IMR-90 (cell line): ENCODE measurements at regions not wholly inside any gene's neighbourhood (a gene's known extent, or its start where the extent isn't known, plus 50 kb on each side); places are given as distances from the start of the nearest gene placed in this dataset.

ENCODE experiments used
- ATAC-seq: fragments of 200-7000 bp; cut with Tn5 transposase; 2 replicates; pipeline ENCODE4 v1.9.1; 2020; ENCODE audit warnings: low read depth, mild to moderate bottlenecking, moderate library complexity
- BruUV-seq: library from RNA; stranded (reverse); fragments of 400-500 nt; replicated peaks from 2 replicates; lab custom pipeline; 2021; lab: Mats Ljungman, UMichigan
- CTCF ChIA-PET: fragments of 300-600 bp; formaldehyde crosslinking; extraction: SDS; loops from one replicate; lab custom pipeline; 2021; ENCODE audit warnings: antibody characterized with exemption; lab: Yijun Ruan, JAX
- POLR2A ChIA-PET: fragments of 300-600 bp; sonication (Branson Sonifier 250); formaldehyde crosslinking; loops from one replicate; lab custom pipeline; 2022; ENCODE audit warnings: antibody characterized with exemption; ENCODE audit not compliant: unreplicated experiment; lab: Charles Lee
- DNase-seq: peaks from one replicate; pipeline ENCODE4 v3.0.0; 2013
- H2AFZ ChIP-seq: replicated peaks from 2 replicates; pipeline ENCODE3; 2013; ENCODE audit warnings: low read length, mild to moderate bottlenecking; ENCODE audit not compliant: poor library complexity
- H2AK5ac ChIP-seq: 2 replicates; pipeline ENCODE4 v1.6.1; 2013; ENCODE audit warnings: low read depth, low read length, inconsistent platforms
- H2AK9ac ChIP-seq: replicated peaks from 2 replicates; pipeline ENCODE3; 2013; ENCODE audit warnings: mild to moderate bottlenecking, low read depth, low read length, moderate library complexity; ENCODE audit not compliant: poor library complexity
- H2BK120ac ChIP-seq: 2 replicates; pipeline ENCODE4 v1.6.1; 2013; ENCODE audit warnings: low read depth, low read length, inconsistent platforms
- H2BK15ac ChIP-seq: 3 replicates; pipeline ENCODE4 v1.6.1; 2013; ENCODE audit warnings: low read depth, low read length, inconsistent platforms
- H2BK20ac ChIP-seq: 2 replicates; pipeline ENCODE4 v1.6.1; 2013; ENCODE audit warnings: low read depth, mild to moderate bottlenecking, inconsistent platforms, low read length, moderate library complexity
- H2BK5ac ChIP-seq: 2 replicates; pipeline ENCODE4 v1.6.1; 2013; ENCODE audit warnings: mild to moderate bottlenecking, low read depth, low read length, inconsistent platforms; ENCODE audit not compliant: poor library complexity, severe bottlenecking
- H3K14ac ChIP-seq: replicated peaks from 2 replicates; pipeline ENCODE4 v1.6.1; 2013; ENCODE audit warnings: low read depth, low read length, inconsistent platforms
- H3K18ac ChIP-seq: 2 replicates; pipeline ENCODE4 v1.6.1; 2013; ENCODE audit warnings: low read depth, low read length, control low read depth
- H3K23ac ChIP-seq: 2 replicates; pipeline ENCODE4 v1.6.1; 2013; ENCODE audit warnings: low read depth, low read length, inconsistent platforms
- H3K27ac ChIP-seq: 2 replicates; pipeline ENCODE4 v1.5.1; 2013; ENCODE audit warnings: mild to moderate bottlenecking, control low read depth, low read length; ENCODE audit not compliant: insufficient read depth
- H3K27me3 ChIP-seq: 2 replicates; pipeline ENCODE4 v1.6.1; 2013; ENCODE audit warnings: low read length; ENCODE audit not compliant: control insufficient read depth, insufficient read depth
- H3K36me3 ChIP-seq: 2 replicates; pipeline ENCODE4 v1.6.1; 2013; ENCODE audit warnings: low read length, mixed read lengths; ENCODE audit not compliant: control insufficient read depth, insufficient read depth
- H3K4ac ChIP-seq: 2 replicates; pipeline ENCODE4 v1.6.1; 2013; ENCODE audit warnings: low read depth, low read length, inconsistent platforms
- H3K4me1 ChIP-seq: 2 replicates; pipeline ENCODE4 v1.6.1; 2013; ENCODE audit warnings: low read length, mixed read lengths; ENCODE audit not compliant: control insufficient read depth, insufficient read depth
- H3K4me2 ChIP-seq: 2 replicates; pipeline ENCODE4 v1.6.1; 2013; ENCODE audit warnings: low read depth, mild to moderate bottlenecking, control low read depth, low read length, moderate library complexity
- H3K4me3 ChIP-seq: 2 replicates; pipeline ENCODE4 v1.5.1; 2013; ENCODE audit warnings: low read depth, mild to moderate bottlenecking, control low read depth, low read length, moderate library complexity; ENCODE audit not compliant: insufficient read depth
- H3K56ac ChIP-seq: 2 replicates; pipeline ENCODE4 v1.6.1; 2013; ENCODE audit warnings: low read length, inconsistent platforms; ENCODE audit not compliant: insufficient read depth; ENCODE audit errors: extremely low read depth
- H3K79me1 ChIP-seq, 2 experiments: 2 replicates each; pipeline ENCODE4 v1.6.1; 2013; ENCODE audit warnings: low read length in 2 of 2, inconsistent platforms in 1 of 2, low read depth in 1 of 2
- H3K9ac ChIP-seq: 2 replicates; pipeline ENCODE4 v1.6.1; 2013; ENCODE audit warnings: low read depth, low read length, control low read depth
- H3K9me1 ChIP-seq: 2 replicates; pipeline ENCODE4 v1.6.1; 2013; ENCODE audit warnings: low read length, inconsistent platforms; ENCODE audit not compliant: insufficient read depth
- H3K9me3 ChIP-seq: 2 replicates; pipeline ENCODE4 v1.6.1; 2013; ENCODE audit warnings: low read length; ENCODE audit not compliant: control insufficient read depth, insufficient read depth
- H4K20me1 ChIP-seq: 2 replicates; pipeline ENCODE4 v1.6.1; 2013; ENCODE audit warnings: low read length, inconsistent platforms; ENCODE audit not compliant: insufficient read depth
- H4K5ac ChIP-seq: 2 replicates; pipeline ENCODE4 v1.6.1; 2013; ENCODE audit warnings: mild to moderate bottlenecking, low read depth, low read length, control low read depth
- H4K8ac ChIP-seq, 2 experiments: 2 replicates each; pipeline ENCODE4 v1.6.1; 2013; ENCODE audit warnings: low read depth in 2 of 2, low read length in 2 of 2, control low read depth in 1 of 2, inconsistent platforms in 1 of 2
- H4K91ac ChIP-seq: 2 replicates; pipeline ENCODE4 v1.6.1; 2013; ENCODE audit warnings: low read depth, low read length, inconsistent platforms; ENCODE audit not compliant: insufficient read depth
- BHLHE40 ChIP-seq: fragments of 150-350 bp; IDR thresholded peaks from 2 replicates; pipeline ENCODE4 v1.6.1; 2016; ENCODE audit warnings: mild to moderate bottlenecking, low read depth, low read length
- CEBPB ChIP-seq: IDR thresholded peaks from 2 replicates; pipeline ENCODE4 v1.6.1; 2012; ENCODE audit warnings: low read depth, low read length, improper control_type of control experiment
- CHD1 ChIP-seq: IDR thresholded peaks from 2 replicates; pipeline ENCODE4 v1.6.1; 2012; ENCODE audit warnings: low read depth, low read length, improper control_type of control experiment
- CTCF ChIP-seq: conservative IDR thresholded peaks from 2 replicates; pipeline ENCODE4 v1.5.1; 2012; ENCODE audit warnings: mild to moderate bottlenecking, low read depth, low read length, improper control_type of control experiment
- FOS ChIP-seq: fragments of 150-350 bp; IDR thresholded peaks from 2 replicates; pipeline ENCODE4 v1.6.1; 2016; ENCODE audit warnings: low read depth, low read length
- MAFK ChIP-seq: IDR thresholded peaks from 2 replicates; pipeline ENCODE4 v1.6.1; 2012; ENCODE audit warnings: low read depth, low read length, improper control_type of control experiment
- MAZ ChIP-seq: IDR thresholded peaks from 2 replicates; pipeline ENCODE4 v1.6.1; 2012; ENCODE audit warnings: low read depth, mild to moderate bottlenecking, low read length, improper control_type of control experiment, moderate library complexity, borderline replicate concordance
- MXI1 ChIP-seq: IDR thresholded peaks from 2 replicates; pipeline ENCODE4 v1.6.1; 2012; ENCODE audit warnings: low read depth, mild to moderate bottlenecking, low read length, moderate library complexity, borderline replicate concordance
- NFE2L2 ChIP-seq: fragments of 150-350 bp; IDR thresholded peaks from 2 replicates; pipeline ENCODE4 v1.6.1; 2016; ENCODE audit warnings: low read depth, mild to moderate bottlenecking, low read length
- POLR2A ChIP-seq: IDR thresholded peaks from 2 replicates; pipeline ENCODE4 v1.6.1; 2012; ENCODE audit warnings: mild to moderate bottlenecking, low read depth, low read length
- RAD21 ChIP-seq: IDR thresholded peaks from 2 replicates; pipeline ENCODE4 v1.6.1; 2012; ENCODE audit warnings: low read length, improper control_type of control experiment
- RCOR1 ChIP-seq: IDR thresholded peaks from 2 replicates; pipeline ENCODE4 v1.6.1; 2012; ENCODE audit warnings: mild to moderate bottlenecking, low read length, improper control_type of control experiment; ENCODE audit not compliant: insufficient replicate concordance
- RFX5 ChIP-seq: IDR thresholded peaks from 2 replicates; pipeline ENCODE4 v1.8.0; 2012; ENCODE audit warnings: low read depth, mild to moderate bottlenecking, low read length, moderate library complexity
- SMC3 ChIP-seq: fragments of 150-350 bp; IDR thresholded peaks from 2 replicates; pipeline ENCODE4 v1.6.1; 2016; ENCODE audit warnings: low read depth, mild to moderate bottlenecking, antibody characterized with exemption, low read length, moderate library complexity
- USF2 ChIP-seq: fragments of 150-350 bp; IDR thresholded peaks from 2 replicates; pipeline ENCODE4 v1.6.1; 2017; ENCODE audit warnings: mild to moderate bottlenecking, antibody characterized with exemption, low read length, low read depth
- WGBS, 2 experiments: methylation state at CpG; one replicate each; pipeline versions ENCODE4 v1.1.5 to v1.1.7; 2013; ENCODE audit warnings: missing lambda C conversion rate in 2 of 2; ENCODE audit not compliant: insufficient read length in 1 of 2; ENCODE audit errors: extremely low coverage in 2 of 2; 5-methylcytosine and 5-hydroxymethylcytosine counted together
- dilution Hi-C: fragments of 300-500 bp; cut with HindIII; formaldehyde crosslinking; loops from one replicate; pipeline ENCODE4 v1.14.3; 2018; ENCODE audit warnings: low sequenced_read_pairs; ENCODE audit not compliant: unreplicated experiment
- in situ Hi-C: fragments of 300-500 bp; cut with MboI; formaldehyde crosslinking; loops from 3 replicates; pipeline ENCODE4 v1.14.3; 2019; ENCODE audit warnings: low sequenced_read_pairs, inconsistent platforms, mixed read lengths
- intact Hi-C: fragments of 100-400 bp; cut with micrococcal nuclease; formaldehyde crosslinking; loops from 2 replicates; pipeline ENCODE4 v1.10.0; 2022
- TF ChIP-seq, protein P1 (sequence below): fragments of 150-350 bp; IDR thresholded peaks from 2 replicates; pipeline ENCODE4 v1.6.1; 2016; ENCODE audit warnings: low read depth, mild to moderate bottlenecking, low read length, moderate library complexity, borderline replicate concordance

- H2BK120ac ChIP-seq: no peak overlapping the region
- H3K79me1 ChIP-seq: no peaks in the 10 kb centered on the region
- no peak overlapping the region for H3K56ac ChIP-seq
- no peak overlapping the region for H4K91ac ChIP-seq
- no peak overlapping the region for H4K8ac ChIP-seq
- no peak for TF ChIP-seq MAZ
- TF ChIP-seq BHLHE40: no peak
- TF ChIP-seq RAD21: no peak
- TF ChIP-seq MAFK: no peak
- TF ChIP-seq SMC3: no peak
- TF ChIP-seq USF2: no peak
- no peak for TF ChIP-seq POLR2A
- TF ChIP-seq CHD1: no peak
- TF ChIP-seq, protein P1, sequence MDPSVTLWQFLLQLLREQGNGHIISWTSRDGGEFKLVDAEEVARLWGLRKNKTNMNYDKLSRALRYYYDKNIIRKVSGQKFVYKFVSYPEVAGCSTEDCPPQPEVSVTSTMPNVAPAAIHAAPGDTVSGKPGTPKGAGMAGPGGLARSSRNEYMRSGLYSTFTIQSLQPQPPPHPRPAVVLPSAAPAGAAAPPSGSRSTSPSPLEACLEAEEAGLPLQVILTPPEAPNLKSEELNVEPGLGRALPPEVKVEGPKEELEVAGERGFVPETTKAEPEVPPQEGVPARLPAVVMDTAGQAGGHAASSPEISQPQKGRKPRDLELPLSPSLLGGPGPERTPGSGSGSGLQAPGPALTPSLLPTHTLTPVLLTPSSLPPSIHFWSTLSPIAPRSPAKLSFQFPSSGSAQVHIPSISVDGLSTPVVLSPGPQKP: no peak
- TF ChIP-seq FOS: no peak
- TF ChIP-seq CTCF: no peak
- no peak for TF ChIP-seq CEBPB
- TF ChIP-seq RFX5: no peak
- no peak for TF ChIP-seq NFE2L2
- no peak for TF ChIP-seq MXI1
- TF ChIP-seq RCOR1: no peak
- no peak overlapping the region for H2AK9ac ChIP-seq
- no peak overlapping the region for H3K4me2 ChIP-seq
- H2AK5ac ChIP-seq: no peak overlapping the region
- no peak overlapping the region for H3K27ac ChIP-seq
- no peaks in the 10 kb centered on the region; the same call in 1 of the 2 replicates for H3K27me3 ChIP-seq
- no peak overlapping the region for H3K4ac ChIP-seq
- intact Hi-C loops (no loop called here), dilution Hi-C loops (no loop called here), in situ Hi-C loops (no loop called here)
- CTCF ChIA-PET: no interaction called here
- H3K4me1 ChIP-seq: no peaks in the 10 kb centered on the region
- H2BK15ac ChIP-seq: no peak overlapping the region
- H3K9me1 ChIP-seq: no peaks in the 10 kb centered on the region
- no peak overlapping the region for H2BK20ac ChIP-seq
- H3K23ac ChIP-seq: no peak overlapping the region
- no peak overlapping the region for H3K9ac ChIP-seq
- H2BK5ac ChIP-seq: no peak overlapping the region
- DNase-seq: no peak
- no peak overlapping the region for H3K14ac ChIP-seq
- H3K18ac ChIP-seq: no peak overlapping the region
- ATAC-seq: no peak
- no peak overlapping the region for H2AFZ ChIP-seq
- no CpG with 5 or more reads among the region's 2 CpGs for WGBS, 2 experiments
- no peaks in the 10 kb centered on the region for H3K9me3 ChIP-seq
- no peak overlapping the region for H3K4me3 ChIP-seq
- BruUV-seq: no TSS peak
- no peak overlapping the region for H4K5ac ChIP-seq
- H4K20me1 ChIP-seq: no peaks in the 10 kb centered on the region
- POLR2A ChIA-PET: no interaction called here
- H3K36me3 ChIP-seq: no peaks in the 10 kb centered on the region
Observed at GRCh38 chr2:53435610-53436009, 332.0 kb upstream of the CHAC2 start.
